ENCODE measurements at regions not wholly inside any gene's neighbourhood (a gene's known extent, or its start where the extent isn't known, plus 50 kb on each side); places are given as distances from the start of the nearest gene placed in this dataset.

DNA sequence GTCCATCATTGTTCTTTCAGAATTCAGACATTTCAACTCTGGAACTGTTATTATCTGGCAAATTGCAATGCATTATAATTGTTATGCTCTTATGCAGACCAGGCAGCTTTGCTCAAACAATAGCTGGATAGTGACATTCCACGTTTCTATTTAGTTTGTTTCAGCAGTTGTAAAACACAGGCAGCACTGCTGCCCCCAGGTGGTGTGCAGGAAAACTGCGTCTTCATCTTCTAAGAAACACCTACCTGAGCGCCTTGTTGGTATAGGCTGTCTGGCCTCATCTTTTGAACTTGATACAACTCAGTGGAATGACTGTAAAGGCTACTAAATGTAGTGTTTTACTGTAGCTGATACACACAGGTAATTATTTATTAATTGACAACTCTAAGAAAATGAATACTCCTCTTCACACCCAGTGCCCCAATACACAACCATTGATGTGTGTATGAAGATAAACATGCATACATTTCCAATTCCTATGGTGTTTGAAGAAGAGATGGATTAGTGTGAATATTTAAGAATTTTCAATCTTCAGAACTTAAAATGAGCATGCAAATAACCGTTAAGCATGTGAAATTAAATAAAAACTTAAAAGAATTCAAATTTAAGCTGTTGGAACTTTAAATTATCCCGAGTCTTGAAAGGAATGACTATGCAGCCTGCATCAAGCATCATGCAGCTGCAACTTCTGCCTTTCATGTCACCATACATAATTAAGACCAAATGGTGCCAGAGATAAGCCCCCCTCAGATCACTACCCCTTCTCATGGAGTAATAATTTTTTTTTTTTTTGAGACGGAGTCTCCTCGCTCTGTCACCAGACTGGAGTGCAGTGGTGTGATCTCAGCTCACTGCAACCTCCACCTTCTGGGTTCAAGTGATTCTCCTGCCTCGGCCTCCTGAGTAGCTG is 85.6 kb downstream of the CD8B2 start:
- DNase-seq (ENCODE audit: low read depth in 2 of 3, low spot score in 2 of 3) = peak in 1 of 3 donors; percentile 45

DNA sequence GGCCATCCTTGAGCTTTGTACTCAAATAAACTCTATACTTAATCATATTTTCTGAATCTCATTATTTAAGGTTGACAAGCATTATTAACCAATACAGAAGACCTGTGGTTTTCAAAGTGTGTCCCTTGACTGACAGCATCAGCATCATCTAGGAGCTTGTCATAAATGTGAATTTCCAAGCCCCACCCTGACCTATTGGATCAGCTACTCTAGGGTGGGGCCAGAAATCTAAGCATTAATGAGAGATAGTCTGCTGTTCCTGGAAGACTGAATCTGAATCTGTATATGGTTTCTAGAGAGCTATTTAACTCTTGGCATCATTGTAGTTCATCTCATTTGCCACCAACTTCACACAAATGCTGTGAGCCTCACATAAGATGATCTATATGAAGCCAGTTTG is 86.6 kb downstream of the CD8B2 start:
- DNase-seq (ENCODE audit: low read depth in 2 of 3, low spot score in 2 of 3) = no peak

DNA sequence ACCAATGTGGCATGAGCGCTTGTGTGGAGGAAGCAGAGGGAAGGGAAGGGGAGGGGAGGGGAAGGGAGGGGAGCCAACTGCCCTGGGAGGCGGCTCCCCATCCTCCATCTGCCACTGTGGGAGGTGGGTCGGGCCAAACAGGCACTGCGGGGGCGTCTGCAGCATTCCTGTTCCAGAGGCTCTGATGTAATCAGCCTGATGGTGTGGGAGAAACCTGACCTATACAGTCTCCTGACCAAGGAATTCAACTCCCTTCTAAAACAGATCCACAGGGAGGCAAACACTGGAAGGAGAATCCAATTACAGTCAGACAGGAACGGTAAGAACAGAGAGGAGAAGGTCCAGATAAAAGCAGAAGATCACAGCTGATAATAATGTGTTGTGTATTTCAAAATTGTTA is 88.8 kb downstream of the CD8B2 start:
- no peak for DNase-seq (ENCODE audit: low read depth in 2 of 3, low spot score in 2 of 3)

DNA sequence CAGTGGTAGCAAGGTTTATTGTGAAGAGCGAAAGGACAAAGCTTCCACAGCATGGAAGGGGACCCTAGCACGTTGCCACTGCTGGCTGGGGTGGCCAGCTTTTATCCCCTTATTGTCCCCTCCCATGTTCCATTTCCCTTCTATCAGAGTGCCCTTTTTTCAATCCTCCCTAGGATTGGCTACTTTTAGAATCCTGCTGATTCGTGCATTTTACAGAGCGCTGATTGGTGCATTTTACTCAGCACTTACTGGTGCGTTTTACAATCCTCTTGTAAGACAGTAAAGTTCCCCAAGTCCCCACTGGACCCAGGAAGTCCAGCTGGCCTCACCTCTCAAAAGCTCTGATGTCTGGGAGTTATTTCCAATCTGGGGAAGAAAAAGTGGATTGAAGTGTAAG is 90.1 kb downstream of the CD8B2 start:
- DNase-seq (ENCODE audit: low read depth in 2 of 3, low spot score in 2 of 3) = no peak

DNA sequence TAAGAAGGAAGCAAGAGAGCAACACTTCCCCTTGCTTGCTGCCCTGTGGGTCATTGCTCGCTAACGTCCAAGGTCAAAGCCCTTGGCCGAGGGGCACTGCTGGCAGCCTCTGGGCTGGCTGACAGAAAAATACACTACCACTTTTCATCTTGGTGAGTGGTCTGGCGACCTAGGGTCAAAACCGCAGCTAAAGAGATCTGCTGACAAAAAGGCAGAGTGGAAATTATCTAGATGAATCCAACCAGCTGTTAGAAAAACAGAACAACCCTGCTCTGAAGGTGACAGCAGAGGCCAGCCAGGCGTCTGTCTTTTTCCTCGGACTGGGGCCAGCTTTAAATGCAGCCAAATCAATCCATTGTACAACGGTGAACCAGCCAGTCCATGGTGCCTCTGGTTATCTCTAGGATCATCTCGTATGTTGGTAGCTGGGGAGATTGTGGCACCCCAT is 92.6 kb downstream of the CD8B2 start:
- no peak for DNase-seq (ENCODE audit: low read depth in 2 of 3, low spot score in 2 of 3)

DNA sequence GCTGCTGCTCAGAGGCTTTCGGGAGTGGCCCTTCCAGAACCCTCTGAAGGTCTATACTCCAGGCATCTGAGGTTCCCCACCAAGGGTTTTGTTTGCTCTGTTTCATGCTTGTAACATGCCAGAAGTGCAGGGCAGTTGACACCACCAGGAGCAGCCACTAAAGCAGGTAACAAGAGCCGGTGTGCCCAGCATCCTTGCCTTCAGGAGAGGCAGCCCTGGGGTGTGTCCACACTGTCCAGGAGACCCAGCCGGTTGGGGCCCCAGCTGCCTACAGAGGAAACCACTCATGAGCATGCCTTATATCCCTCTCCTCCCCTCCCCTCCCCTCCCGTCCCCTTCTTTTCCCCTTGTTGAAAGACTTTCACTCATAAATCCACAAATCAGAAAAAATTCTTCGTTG is 93.1 kb downstream of the CD8B2 start:
- no peak for DNase-seq (ENCODE audit: low read depth in 2 of 3, low spot score in 2 of 3)

DNA sequence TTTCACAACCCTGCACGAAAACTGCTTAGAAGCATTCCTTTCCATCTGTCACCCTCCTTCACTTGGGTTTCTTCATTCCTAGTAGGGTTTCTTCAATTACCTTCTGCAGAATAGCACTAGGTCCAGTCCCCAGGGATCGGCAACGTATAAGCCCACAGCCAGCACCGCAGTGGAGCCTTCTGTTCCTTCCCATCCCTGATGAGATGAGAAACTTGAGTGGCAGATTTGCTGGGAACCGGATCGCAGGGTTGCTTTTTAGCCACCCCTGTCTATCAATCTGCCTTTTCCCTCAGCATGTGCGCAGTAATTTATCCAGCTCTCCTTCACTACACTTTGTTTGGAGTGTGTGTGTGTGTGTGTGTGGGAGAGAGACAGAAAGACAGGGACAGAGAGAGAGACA is 94.2 kb downstream of the CD8B2 start:
- DNase-seq (ENCODE audit: low read depth in 2 of 3, low spot score in 2 of 3) = no peak

DNA sequence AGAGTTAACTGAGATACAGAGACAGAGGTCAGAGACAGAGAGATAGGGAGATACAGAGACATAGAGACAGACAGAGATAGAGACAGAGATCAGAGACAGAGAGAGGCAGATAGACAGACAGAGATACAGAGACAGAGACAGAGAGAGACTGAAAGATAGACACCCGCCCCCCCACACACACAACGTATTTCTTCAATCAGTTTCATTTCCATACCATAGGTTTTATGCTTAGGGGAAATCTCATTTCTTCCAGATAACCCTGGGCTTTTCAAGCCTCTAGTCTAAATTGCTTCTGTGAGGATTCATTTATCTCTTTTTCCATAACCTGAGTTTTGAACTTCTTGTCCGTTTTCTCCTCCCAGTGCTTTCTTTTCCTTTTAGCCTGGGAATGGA is 94.6 kb downstream of the CD8B2 start:
- no peak for DNase-seq (ENCODE audit: low read depth in 2 of 3, low spot score in 2 of 3)

DNA sequence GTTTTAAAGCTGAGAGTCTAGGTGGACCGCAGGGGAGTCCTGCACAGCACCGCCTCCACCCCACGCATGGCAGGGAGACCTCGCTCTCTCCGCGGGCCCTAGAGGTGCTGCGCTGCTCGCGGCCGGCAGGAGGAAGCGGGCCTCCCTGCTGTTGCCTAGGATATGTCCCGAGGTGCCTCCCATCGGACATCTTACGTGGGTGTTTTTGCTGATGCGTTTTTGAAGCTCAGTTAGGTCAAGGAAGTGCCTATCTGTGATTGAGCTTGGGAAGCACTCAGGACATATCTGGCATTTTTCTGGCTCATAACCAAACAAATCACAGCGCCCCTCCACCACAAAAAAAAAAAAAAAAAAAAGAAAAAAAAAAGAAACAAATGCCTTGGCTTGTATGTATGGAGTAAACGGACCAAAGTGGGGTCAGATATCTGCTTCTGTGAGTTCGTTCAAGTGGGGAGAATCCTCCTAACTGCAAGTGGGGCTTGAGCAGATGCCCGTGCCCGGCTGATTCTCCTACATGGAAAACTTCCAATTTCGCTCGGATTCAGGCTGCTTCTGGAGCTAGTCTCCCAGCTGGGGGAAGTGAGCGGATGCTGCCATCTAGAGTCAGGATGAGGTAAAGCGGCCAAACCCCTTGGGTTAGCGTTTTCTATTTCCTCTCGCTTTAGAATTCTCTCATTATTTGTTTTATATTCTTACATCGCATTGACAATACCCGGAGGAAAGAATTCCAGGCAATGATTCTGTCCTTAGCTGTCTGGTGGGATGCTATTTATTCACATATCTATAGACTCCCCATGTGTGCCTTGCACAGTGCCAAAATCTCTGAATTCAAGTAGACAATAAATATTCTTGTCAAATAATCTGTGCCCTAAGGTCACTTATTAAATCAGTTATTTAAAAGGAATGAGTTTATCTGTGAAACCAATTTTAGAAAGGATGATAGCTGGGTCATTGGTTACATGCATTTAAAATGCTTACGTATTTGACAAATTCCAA is 95.3 kb downstream of the CD8B2 start:
- peak; percentile 23 to 81 (median 51) for DNase-seq (ENCODE audit: low read depth in 2 of 3, low spot score in 2 of 3)

DNA sequence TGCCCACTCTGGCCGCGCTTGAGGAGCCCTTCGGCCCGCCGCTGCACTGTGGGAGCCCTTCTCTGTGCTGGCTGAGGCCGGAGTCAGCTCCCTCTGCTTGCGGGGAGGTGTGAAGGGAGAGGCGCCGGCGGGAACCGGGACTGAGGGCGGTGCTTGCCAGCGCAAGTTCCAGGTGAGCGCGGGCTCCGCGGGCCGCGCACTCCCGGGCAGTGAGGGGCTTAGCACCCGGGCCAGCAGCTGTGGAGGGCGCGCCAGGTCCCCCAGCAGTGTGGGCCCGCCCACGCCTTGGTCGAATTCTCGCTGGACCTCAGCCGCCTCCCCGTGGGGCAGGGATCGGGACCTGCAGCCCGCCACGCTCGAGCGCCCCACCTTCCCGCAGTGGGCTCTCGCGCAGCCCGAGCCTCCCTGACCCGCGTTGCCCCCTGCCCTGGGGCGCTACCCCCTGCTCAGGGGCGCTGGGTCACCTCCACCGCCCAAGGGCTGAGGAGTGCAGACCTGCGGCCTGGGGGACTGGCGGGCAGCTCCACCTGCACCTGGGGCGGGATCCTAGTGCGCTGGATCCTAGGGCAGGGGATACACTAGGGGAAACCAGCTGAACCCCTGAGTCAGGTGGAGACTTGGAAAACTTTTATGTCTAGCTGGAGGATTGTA is 97.3 kb downstream of the CD8B2 start:
- no peak for DNase-seq (ENCODE audit: low read depth in 2 of 3, low spot score in 2 of 3)

DNA sequence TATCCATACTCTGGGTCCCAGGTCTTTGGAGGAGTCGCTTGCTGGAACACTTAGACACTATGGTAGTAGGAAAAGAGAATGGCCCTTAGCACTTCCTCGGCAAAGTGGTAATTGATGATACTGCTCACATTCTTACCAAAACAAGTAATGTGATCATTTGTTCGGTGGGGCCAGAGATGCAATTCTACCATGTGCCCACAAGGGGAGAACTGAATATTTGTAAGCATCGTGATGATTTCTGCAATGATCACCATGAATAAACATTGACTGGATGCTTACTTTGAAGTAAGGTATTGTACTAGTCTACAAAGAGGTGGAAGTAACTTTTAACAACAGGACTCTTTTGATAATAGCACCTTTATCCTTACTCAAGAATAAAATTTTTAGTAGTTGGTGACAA is 109.7 kb downstream of the CD8B2 start:
- no peak for DNase-seq (ENCODE audit: low read depth in 2 of 3, low spot score in 2 of 3)

DNA sequence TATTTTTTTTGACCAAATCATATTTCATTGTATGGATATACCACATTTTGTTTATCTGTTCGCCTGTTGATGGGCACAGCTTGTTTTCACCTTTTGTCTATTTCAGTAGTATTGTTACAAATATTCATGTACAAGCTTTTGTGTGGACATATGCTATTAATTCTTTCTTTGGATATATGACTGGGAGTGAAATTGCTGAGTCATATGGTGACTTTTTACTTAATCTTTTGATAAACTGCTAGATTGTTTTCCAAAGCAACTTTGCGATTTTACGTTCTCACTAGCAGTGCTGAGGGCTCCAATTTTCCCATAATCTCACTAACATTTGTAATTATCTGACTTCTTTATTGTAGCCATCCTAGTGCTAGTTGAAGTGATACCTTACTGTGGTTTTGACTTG is 112.4 kb downstream of the CD8B2 start:
- DNase-seq (ENCODE audit: low read depth in 2 of 3, low spot score in 2 of 3) = no peak

DNA sequence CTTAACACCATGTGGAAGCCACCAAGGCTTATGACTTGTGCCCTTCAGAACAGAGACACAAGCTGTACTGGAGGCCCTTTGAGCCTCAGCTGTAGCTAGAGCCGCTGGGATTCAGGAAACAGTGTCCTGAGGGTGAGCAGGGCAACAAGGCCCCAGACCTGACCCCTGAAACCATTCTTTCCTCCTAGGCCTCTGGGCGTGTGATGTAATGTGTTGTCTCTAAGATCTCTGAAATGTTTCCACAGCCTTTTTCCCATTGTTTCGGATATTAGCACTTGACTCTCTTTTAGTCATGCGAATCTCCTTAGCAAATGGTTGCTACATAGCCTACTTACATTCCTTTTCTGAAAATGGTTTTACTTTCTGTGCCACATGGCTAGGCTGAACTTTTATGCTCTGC is 114.9 kb downstream of the CD8B2 start:
- DNase-seq (ENCODE audit: low read depth in 2 of 3, low spot score in 2 of 3) = no peak

DNA sequence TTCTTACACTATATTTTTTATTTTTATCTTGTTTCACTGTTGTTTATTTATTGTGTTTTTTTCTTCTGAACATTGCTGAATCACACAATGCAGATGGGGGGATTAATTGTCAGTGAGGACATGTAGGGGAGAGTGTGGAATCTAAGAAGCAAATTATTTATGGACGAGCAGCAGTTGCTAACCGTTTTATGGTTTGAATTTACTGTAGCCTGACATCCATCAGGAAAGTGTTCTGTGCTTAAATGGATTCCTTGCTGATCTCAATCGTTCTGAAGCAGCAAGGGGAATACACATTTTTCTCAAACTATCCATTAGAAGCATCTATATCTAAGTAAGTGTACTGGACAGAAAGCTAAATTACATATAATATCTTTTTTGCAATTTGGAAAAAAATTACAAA is 119.5 kb downstream of the CD8B2 start:
- DNase-seq (ENCODE audit: low read depth in 2 of 3, low spot score in 2 of 3) = no peak

DNA sequence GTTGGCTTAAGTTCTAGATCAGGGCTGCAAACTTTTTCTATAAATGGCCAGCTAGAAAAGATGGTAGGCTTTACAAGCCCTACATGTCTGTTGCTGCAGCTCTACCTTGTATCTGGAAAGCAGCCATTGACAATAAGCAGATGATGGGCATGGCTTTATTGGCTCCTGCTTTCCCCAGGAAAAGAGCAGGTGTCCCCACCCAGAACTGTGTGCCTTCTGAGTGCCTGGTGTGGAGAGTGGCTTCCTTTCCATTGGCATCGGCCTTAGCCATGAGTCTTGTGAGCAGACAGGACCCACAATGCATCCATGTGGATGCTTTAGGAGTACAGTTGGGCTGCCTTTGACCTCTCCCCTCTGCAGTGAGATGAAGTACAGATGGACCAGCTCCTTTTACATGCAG is 120.2 kb downstream of the CD8B2 start:
- DNase-seq (ENCODE audit: low read depth in 2 of 3, low spot score in 2 of 3) = no peak

DNA sequence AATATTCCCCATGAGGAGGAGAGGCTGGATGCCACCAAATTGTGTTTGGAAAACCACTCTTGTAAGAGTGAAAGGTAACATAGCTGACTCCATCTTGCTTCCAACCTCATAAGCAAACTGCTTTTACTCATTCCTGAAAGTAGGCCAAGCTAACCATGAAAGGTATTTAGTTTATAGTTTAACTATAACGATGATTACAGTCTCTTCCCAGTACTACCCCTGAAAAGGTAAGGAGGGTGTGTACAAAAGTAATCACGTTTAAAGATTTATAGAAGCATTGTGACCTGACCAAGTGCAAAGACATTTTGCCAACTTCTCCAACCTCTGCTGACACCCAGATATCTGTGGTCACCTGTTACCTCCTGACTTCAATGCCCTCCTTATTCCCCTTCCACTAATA is 122.6 kb downstream of the CD8B2 start:
- DNase-seq (ENCODE audit: low read depth in 2 of 3, low spot score in 2 of 3) = no peak

DNA sequence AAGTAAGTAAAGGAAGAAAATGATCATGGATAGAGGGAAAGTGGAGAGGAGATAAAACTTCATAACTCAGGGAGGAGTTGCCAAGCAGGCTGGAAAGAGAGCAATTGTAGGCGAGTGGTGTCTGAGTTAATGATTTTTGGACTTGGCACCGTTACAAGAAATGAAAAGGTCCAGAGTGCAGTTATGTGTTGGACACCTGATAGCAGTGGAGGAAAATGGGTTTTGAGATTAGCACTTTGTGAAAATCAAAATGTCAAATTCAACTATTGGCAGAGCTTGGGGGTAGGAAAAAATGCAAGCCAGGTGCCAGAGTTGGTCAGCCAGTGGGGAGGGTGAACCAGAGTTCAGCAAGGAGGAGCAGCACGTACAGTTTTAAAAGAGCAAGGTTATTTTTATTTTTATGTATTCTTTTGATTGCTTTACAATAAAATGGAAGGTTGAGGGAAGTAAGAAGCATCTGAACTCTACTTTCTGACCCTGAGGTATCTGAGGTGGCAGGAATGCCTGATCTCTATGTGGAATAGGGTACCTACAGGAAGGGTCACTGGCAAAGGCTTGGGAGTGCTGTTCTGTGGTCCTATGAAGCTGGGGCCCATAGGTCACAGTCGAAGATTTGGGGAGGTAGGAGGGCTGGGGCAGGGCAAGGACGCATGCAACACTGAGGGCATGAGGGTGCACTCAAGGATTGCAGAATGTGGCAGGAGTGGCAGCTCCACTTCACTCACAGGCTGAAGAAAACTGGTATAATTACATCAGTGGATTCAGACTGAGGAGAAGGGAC is 127.5 kb downstream of the CD8B2 start:
- no peak for DNase-seq (ENCODE audit: low read depth in 2 of 3, low spot score in 2 of 3)

DNA sequence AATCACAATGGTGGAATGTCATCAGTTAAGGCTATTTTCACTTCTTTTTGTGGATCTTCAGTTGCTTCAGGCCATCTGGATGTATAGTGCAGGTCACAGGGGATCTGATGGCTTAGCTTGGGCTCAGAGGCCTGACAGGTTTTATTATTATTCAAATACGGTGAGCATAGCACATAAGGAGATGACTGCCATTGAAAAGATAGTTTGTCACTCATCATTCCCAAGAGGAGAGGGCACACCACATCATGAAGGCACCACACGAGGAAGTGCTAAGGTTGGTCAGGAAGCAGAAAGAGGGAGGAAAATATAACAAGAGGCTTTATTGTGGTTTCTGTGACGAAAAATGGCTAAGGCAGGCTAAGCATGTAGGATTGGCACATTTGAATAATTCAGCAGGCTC is 131.4 kb downstream of the CD8B2 start:
- no peak for DNase-seq (ENCODE audit: low read depth in 2 of 3, low spot score in 2 of 3)

DNA sequence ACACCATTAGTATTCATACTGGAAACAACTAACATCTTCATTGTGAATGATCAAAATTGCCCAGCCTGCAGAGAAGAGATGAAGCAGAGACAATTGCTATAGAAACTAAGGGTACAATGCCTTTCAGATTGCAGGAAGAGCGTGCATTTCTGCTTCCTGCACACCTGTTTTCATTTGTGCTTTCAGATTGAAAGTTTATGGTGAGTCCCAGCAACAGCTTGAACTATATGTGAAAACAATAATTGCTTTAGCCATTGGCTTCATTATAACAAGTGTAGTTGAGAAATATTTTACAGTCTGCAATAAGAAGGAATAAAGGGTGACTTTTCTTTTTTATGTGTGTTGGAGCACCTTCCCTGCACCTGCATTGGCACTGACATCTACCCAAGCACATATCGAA is 136.3 kb downstream of the CD8B2 start:
- no peak for DNase-seq (ENCODE audit: low read depth in 2 of 3, low spot score in 2 of 3)

DNA sequence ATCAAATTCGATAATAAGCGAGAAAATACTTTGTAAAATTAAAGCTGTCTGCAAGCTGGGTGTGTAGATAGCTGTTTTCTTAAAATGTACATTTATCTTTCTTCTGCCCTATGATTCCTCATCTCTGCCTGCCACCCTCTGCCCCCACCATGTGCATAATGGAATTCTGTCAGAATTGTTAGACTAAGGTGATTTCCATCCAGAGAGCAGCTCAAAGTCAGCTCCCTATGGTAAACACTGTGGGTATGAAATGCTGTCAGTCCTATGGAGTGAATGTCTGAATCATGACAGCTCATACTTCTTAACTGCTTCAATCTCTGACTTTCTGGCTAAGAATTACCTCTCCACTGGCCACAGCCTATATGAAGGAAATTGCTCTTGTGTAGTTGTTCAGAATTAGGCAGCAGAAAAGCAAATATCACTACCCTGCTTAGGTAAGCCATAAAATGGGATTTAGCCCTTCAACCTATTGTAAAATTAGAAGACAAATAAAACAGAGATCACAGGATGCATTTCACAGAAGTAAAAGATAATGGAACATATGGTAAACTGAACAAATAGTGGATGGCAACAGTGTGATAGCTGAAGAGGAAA is 137.7 kb downstream of the CD8B2 start:
- DNase-seq (ENCODE audit: low read depth in 2 of 3, low spot score in 2 of 3) = no peak

Measured in hematopoietic multipotent progenitor cell (in vitro differentiated cells).